GOT3 (cell line): ENCODE measurements at regions not wholly inside any gene's neighbourhood (a gene's known extent, or its start where the extent isn't known, plus 50 kb on each side); places are given as distances from the start of the nearest gene placed in this dataset.

Experiments
- DNase-seq: peaks from one replicate; lab custom pipeline; 2025; ENCODE audit warnings: mixed read lengths; lab: John Stamatoyannopoulos, UW

DNA sequence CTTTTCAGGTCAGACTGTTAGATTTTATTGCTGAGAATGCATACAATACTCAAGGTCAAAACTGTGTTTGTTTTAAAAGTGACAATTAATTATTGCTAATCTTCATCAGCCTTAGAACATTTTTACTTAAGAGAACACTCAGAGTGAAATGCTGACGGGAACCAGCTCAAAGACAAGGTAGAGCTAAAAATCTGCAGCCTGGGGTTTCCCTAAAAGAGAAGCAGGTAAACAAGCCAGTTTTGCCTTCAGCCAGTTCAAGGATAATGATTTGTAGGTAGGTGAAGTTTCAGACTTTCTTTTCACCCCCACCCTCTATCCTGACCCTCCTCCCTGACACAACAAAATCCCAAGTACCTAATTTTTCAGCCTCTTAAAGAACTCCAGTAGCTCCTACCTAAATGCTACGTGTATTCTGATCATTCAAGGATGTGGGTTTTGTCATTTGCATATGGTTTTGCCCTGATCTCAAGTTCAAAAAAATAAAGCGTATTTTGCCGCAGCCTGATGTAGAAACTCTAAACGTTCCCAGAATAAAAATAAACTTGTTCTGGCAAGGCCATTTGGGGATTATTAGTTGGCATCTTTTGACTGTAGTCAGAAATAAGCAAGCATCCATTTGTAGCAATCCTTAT lies 407.2 kb downstream of the EFNA5 start:
- DNase-seq, result no peak

- DNase-seq, result no peak
These were observed 412.7 kb downstream of the EFNA5 start for GRCh38 chr5:107257885-107258520.

DNA sequence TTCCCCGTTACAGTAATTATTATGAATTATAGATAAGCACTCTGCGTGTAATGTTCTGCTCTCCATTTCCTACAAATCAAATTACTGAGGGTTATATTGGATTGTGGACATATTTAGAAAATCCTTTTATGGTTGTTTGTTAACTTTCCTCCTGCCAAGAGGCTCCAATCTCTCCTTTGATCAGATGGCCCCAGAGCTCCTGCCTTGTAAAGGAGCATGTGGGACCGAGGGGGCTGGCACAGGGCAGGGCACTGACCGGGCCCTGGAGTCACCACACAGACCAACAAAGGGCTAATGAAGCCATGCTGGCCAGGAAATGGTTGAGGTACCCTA lies 415.9 kb downstream of the EFNA5 start:
- DNase-seq, result no peak

DNA sequence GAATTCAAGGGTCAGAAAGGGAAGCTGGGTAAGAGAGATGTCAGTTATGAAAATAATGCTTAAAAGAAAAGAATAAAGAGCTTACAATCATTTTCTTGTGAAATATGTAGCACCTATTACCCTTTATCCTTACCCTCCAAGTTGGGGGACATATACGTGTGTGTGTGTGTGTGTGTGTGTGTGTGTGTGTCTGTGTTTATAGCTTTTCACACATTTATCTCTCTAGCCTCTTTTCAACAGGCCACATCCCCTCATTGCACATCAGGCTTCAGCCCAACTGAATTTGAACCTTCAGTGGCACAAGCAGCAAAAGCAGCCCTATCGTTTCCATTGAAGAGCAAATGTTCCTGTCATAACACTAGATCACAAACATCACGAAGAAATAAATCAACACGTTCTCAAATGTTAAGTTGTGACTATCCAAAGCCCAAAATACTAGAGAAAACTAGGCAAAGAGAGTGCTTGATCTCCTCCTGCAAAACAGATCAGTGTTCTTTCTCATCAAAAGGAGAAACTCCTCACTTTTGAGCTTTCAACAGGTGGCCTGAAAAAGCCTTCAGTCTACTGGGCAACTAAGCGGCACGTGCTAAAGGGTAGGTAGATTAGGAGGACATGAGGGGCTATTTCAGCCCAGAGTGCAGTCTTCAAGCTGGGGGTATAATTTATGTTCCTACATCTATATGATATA lies 416.4 kb downstream of the EFNA5 start:
- no peak for DNase-seq

DNA sequence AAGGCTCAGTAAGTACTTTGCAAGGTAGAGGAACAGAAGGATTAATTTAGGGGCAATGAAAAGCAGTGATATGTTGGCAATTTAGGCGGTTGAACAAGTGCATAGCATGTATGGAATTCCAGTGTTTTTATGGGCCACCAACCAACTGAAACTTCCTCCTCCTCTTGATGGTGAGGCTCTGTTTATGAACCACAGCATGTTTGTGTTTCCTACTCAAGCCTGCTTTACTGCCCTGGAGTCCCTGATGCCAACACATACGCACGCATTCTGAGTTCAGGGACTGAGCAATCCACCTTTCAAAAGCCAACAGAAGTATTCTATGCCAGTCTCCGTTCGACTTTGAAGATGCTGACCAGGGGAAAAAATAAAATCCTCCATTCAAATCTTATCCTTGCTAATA lies 417.5 kb downstream of the EFNA5 start:
- no peak for DNase-seq

- DNase-seq, result no peak
These were observed 419.6 kb downstream of the EFNA5 start for GRCh38 chr5:107251151-107251550.

DNA sequence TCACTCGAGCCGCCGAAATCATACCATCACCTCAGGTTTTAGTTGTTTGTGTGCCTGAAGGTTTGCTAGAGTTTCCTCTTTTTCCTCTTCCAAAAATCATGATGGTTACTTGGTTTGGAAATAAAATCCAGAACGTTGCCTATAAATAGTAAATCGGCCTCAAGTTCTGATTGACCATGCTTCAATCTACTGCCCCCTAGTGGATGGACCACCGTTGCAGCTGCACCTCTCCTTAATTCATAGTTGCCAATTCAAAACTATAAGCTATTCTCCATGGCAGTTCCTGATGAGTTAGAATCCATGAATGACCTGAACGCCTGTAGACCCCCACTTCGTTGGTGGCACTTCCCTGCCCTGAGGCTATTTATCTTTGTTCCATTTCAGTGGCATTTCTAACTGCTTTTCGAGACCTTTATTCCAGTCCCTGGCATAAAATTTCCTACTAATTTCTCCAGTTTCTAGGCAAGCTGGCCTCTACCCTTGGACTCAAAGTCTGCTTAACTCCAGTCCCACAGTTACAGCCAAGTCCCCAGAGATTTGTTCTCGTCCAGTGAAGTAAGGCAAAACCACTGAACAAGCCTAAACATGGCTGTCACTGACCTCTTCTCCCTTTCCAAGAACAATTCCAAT lies 422.6 kb downstream of the EFNA5 start:
- no peak for DNase-seq

GRCh38 chr5:107247427-107247826 lies 423.3 kb downstream of the EFNA5 start:
- no peak for DNase-seq

- DNase-seq, result no peak
These were observed 427.5 kb downstream of the EFNA5 start for GRCh38 chr5:107243220-107243579.

GRCh38 chr5:107242411-107243219 lies 428.1 kb downstream of the EFNA5 start:
- no peak for DNase-seq

- no peak for DNase-seq
These were observed 428.9 kb downstream of the EFNA5 start for GRCh38 chr5:107241841-107242240.

DNA sequence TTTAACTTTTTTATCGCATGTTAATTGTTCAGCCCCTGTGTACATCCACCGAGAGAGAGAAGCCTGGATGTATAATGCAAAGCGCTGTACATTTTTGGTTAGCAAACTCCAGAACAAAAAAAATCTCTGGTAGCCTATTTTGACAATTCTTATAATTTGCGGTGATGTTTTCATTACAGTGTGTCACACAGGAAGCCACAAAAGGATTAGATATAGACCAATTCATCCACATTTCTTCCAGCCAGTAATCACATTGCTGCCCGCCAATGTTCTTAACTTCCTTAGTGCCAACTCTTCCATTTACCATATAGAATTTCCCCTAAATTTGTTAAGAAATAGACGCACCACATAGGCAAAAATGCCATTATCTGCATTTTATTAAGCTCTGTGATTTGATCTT lies 435.6 kb downstream of the EFNA5 start:
- DNase-seq, result no peak

DNA sequence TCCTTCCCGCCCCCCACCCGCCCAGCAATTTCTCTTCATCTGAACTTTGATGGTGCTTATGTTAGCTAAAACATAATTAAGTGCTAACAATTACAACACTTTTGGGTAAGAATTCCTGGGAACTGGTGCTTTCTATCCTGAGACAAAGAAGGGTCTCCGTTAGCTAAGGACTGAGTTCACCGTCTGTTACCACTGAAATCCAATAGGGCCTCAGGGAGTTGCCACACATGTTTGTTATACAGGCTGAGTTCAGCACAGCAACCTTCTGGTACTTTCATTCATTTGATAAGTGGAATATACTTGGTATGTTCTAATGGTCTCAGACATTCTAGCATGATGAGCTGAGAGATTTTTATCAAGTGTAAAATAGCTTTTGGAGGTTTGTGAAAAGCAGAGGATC lies 437.9 kb downstream of the EFNA5 start:
- DNase-seq, result no peak

- no peak for DNase-seq
These were observed 438.4 kb downstream of the EFNA5 start for GRCh38 chr5:107232293-107232692.

DNA sequence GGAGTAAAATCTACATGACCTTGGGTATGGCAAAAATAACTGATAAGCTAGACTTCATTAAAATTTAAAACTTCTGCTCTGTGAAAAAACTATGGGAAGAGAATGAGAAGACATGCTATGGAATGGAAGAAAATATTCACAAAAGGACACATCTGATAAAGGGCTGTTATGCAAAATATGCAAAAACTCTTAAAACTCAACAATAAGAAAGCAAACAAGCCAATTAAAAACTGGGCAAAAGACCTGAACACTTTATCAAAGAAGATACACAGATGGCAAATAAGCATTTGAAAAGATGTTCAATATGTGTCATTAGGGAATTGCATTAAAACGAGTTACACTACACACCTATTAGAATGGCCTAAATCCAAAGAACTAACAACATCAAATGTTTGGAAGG lies 439.5 kb downstream of the EFNA5 start:
- no peak for DNase-seq

DNA sequence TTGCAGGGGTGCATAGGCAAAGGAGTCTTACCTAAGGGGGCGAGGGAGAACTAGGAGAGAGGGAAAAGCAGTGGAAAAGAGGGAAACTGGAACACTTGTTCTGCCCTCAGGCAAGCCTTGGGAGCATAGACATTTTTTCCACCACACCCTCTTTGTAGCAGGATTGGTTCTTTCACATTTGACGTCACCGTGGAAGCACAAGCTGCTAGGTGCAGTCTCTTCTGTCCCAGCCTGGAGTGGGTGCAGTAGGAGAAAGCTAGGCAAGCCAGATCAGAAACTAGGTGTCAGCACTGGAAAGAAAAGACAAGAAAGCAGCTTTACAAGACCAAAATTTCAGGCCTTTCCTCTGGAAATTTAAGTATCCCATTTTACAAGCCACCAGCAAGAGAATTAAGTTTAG lies 440.4 kb downstream of the EFNA5 start:
- no peak for DNase-seq

GRCh38 chr5:107228226-107228625 lies 442.5 kb downstream of the EFNA5 start:
- no peak for DNase-seq

- DNase-seq, result no peak
These were observed 446.5 kb downstream of the EFNA5 start for GRCh38 chr5:107224272-107224671.

GRCh38 chr5:107223066-107223465 lies 447.7 kb downstream of the EFNA5 start:
- DNase-seq, result no peak

- DNase-seq, result no peak
These were observed 450.7 kb downstream of the EFNA5 start for GRCh38 chr5:107219993-107220392.

- DNase-seq, result no peak
These were observed 452.1 kb downstream of the EFNA5 start for GRCh38 chr5:107218457-107219193.

DNA sequence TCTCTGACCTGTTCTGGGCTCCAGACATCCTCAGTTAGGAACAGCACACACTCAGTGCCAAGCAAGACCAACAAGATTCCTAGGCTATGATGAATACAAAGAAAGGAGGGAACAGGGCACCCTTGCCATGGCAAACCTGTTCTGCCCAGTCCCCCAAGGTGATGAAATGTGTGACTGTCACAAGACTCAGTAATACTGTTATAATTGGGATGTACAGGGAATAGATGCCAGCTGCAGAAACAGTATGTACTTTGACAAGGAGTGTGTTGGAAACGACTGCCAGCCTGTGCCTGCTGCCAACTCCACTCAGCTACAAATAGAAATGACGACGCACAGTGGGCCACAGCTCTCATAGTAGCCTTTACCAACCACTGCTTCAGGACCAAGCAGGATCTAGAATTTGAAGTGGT lies 453.0 kb downstream of the EFNA5 start:
- DNase-seq, result no peak
